ENCODE measurements at regions not wholly inside any gene's neighbourhood (a gene's known extent, or its start where the extent isn't known, plus 50 kb on each side); places are given as distances from the start of the nearest gene placed in this dataset.

GRCh38 chr5:14078716-14079115 is 64.4 kb upstream of the TRIO start:
- no peak for DNase-seq (ENCODE audit: low read depth)
- H3K4me3 ChIP-seq (ENCODE audit: low read depth, low read length), result no peak overlapping the region
- no peak for TF ChIP-seq CTCF (conservative IDR thresholded peaks at IDR 0.05; ENCODE audit: low read depth, low read length)

- no peak for TF ChIP-seq CTCF (conservative IDR thresholded peaks at IDR 0.05; ENCODE audit: low read depth, low read length)
- no peak overlapping the region for H3K4me3 ChIP-seq (ENCODE audit: low read depth, low read length)
- DNase-seq (ENCODE audit: low read depth), result no peak
Measured at GRCh38 chr5:14077501-14077900, 65.6 kb upstream of the TRIO start.

- no peak for TF ChIP-seq CTCF (conservative IDR thresholded peaks at IDR 0.05; ENCODE audit: low read depth, low read length)
- no peak for DNase-seq (ENCODE audit: low read depth)
- H3K4me3 ChIP-seq (ENCODE audit: low read depth, low read length), result no peak overlapping the region
Measured at GRCh38 chr5:14076561-14076960, 66.6 kb upstream of the TRIO start.

- DNase-seq (ENCODE audit: low read depth), result no peak
- no peak overlapping the region for H3K4me3 ChIP-seq (ENCODE audit: low read depth, low read length)
- no peak for TF ChIP-seq CTCF (conservative IDR thresholded peaks at IDR 0.05; ENCODE audit: low read depth, low read length)
Measured at GRCh38 chr5:14075937-14076336, 67.2 kb upstream of the TRIO start.

- no peak overlapping the region for H3K4me3 ChIP-seq (ENCODE audit: low read depth, low read length)
- DNase-seq (ENCODE audit: low read depth), result no peak
- TF ChIP-seq CTCF (conservative IDR thresholded peaks at IDR 0.05; ENCODE audit: low read depth, low read length), result no peak
Measured at GRCh38 chr5:14071433-14071832, 71.7 kb upstream of the TRIO start.

- no peak for TF ChIP-seq CTCF (conservative IDR thresholded peaks at IDR 0.05; ENCODE audit: low read depth, low read length)
- no peak for DNase-seq (ENCODE audit: low read depth)
- H3K4me3 ChIP-seq (ENCODE audit: low read depth, low read length), result no peak overlapping the region
Measured at GRCh38 chr5:14069021-14069420, 74.1 kb upstream of the TRIO start.

GRCh38 chr5:14068136-14068535 is 75.0 kb upstream of the TRIO start:
- DNase-seq (ENCODE audit: low read depth), result no peak
- TF ChIP-seq CTCF (conservative IDR thresholded peaks at IDR 0.05; ENCODE audit: low read depth, low read length), result no peak
- H3K4me3 ChIP-seq (ENCODE audit: low read depth, low read length), result no peak overlapping the region
